Hypothalamus (tissue), 51 donors: ENCODE measurements at regions not wholly inside any gene's neighbourhood (a gene's known extent, or its start where the extent isn't known, plus 50 kb on each side); places are given as distances from the start of the nearest gene placed in this dataset.
A peak's percentile ranks its signal among the peaks of the same experiment; 100 is the strongest.

Experiments used
- DNase-seq, 51 donors: peaks; one replicate each; lab custom pipeline; 2025; lab: John Stamatoyannopoulos, UW

- no peak for DNase-seq
These were observed 143.0 kb upstream of the ZFHX3 start for GRCh38 chr16:73190688-73191659.

GRCh38 chr16:73190256-73190655 lies 142.3 kb upstream of the ZFHX3 start:
- DNase-seq = no peak

- no peak for DNase-seq
These were observed 141.2 kb upstream of the ZFHX3 start for GRCh38 chr16:73189136-73189535.

- DNase-seq = no peak
These were observed 139.0 kb upstream of the ZFHX3 start for GRCh38 chr16:73186752-73187601.

GRCh38 chr16:73185737-73186136 lies 137.8 kb upstream of the ZFHX3 start:
- no peak for DNase-seq

GRCh38 chr16:73183611-73184092 lies 135.7 kb upstream of the ZFHX3 start:
- DNase-seq = no peak

- DNase-seq = no peak
These were observed 131.9 kb upstream of the ZFHX3 start for GRCh38 chr16:73179705-73180331.

GRCh38 chr16:73177729-73178295 lies 129.9 kb upstream of the ZFHX3 start:
- no peak for DNase-seq

GRCh38 chr16:73176577-73177013 lies 128.7 kb upstream of the ZFHX3 start:
- DNase-seq = no peak

GRCh38 chr16:73172973-73173709 lies 125.2 kb upstream of the ZFHX3 start:
- DNase-seq = no peak

GRCh38 chr16:73172241-73172972 lies 124.5 kb upstream of the ZFHX3 start:
- DNase-seq = peak in 13 of 51 donors; percentile 8 to 50 (median 12)

GRCh38 chr16:73171901-73172240 lies 123.9 kb upstream of the ZFHX3 start:
- no peak for DNase-seq

- DNase-seq = no peak
These were observed 123.5 kb upstream of the ZFHX3 start for GRCh38 chr16:73171380-73171779.

- DNase-seq = peak in 1 of 51 donors; percentile 5
These were observed 122.7 kb upstream of the ZFHX3 start for GRCh38 chr16:73170612-73171038.

GRCh38 chr16:73166947-73167550 lies 119.1 kb upstream of the ZFHX3 start:
- no peak for DNase-seq

GRCh38 chr16:73166441-73166851 lies 118.5 kb upstream of the ZFHX3 start:
- peak in 2 of 51 donors; percentile 8 to 15 for DNase-seq

GRCh38 chr16:73163238-73163815 lies 115.4 kb upstream of the ZFHX3 start:
- DNase-seq = no peak

GRCh38 chr16:73161977-73162376 lies 114.0 kb upstream of the ZFHX3 start:
- DNase-seq = no peak
